GM18868 (cell line): ENCODE measurements at regions not wholly inside any gene's neighbourhood (a gene's known extent, or its start where the extent isn't known, plus 50 kb on each side); places are given as distances from the start of the nearest gene placed in this dataset.
A peak's percentile ranks its signal among the peaks of the same experiment; 100 is the strongest.

ENCODE experiments used
- ATAC-seq: cut with Tn5 transposase; IDR thresholded peaks from one replicate; pipeline ENCODE4 v1.9.1; 2021; ENCODE audit warnings: mild to moderate bottlenecking, moderate library complexity; ENCODE audit not compliant: unreplicated experiment

DNA sequence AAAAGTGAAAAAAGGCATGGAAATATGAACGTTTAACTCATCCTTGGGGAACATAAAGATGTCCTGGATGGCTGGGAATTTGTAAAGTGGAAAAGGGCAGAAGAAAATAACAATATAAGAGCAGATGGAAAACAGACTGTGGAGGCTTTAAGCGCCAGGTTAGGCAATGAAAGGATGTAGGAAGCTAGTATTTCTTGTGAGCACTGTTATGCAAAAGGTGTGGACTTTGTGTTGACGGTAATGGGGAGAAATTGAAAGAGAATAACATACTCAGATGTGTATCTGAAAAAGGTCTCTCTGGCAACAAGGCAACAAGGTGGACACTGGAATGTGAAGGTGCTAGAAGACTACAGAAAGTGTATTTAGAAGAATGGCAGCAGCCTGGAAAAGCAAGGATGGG lies 411.8 kb downstream of the PLPP3 start:
- no peak for ATAC-seq

DNA sequence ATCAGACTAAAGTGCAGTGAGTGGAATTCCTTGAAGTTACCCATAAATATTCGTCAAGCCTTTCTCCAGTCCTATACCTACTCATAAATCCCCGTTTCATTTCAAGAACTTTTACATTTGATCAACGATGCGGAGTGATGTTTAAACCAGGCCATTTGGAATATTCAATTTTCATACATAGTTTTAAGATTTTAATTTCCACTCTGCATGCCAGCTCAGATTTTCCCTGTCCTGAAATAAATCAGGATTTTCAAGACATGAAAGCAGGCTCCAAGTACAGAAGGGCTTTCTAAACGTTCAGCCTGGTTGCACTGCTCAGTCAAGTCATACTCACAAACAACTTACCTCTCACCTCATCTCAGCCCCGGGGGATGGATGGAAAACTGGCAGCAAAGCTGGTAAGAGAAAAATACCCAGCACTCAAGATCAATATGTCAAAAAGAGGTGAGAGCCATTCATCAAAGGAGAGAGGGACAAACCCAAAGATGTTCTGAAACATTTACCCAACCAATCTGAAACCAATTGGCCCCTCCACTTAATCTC lies 418.5 kb downstream of the PLPP3 start:
- no peak for ATAC-seq

DNA sequence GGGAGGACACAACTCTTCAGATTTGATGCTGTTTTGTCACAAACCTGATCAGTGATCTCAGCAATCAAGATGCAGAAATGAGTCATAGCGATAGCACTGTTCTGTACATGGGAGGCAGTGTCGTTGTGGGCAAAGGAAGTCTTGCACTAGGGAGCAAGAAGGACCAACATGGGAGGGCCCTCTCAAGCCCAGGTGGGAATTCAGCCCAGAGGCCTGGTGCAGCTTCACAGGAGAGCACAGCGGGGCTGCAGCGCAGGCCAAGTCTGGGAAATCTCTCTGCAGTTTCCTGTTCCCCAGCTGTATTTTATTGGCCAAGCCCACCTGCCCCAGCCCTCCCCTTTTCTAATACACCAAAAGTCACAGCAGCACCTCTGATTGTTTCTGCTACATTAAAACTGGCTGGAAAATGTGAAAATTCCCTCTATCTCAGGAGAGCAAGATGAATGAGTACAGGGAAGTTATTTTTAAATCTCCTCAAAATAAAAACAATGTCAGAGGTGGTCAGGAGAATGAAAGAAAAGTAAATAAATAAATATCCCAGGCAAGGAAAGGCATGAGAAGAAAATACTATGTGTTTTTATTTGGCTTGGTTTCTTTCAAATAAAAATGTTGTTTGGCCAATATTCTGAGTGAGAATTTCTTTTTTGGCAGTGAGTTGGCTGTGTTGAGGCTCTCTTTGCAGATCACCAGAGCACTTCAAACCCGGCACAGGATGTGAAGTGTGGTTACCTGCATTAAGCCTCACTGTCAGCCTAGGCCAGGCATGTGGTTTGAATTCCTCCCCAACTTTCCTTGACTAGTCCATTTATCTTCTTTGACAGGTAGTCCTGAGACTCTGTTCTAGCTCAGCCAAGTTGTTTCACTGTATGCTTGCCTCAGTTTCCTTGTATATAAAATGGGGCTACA lies 422.1 kb downstream of the PLPP3 start:
- no peak for ATAC-seq

DNA sequence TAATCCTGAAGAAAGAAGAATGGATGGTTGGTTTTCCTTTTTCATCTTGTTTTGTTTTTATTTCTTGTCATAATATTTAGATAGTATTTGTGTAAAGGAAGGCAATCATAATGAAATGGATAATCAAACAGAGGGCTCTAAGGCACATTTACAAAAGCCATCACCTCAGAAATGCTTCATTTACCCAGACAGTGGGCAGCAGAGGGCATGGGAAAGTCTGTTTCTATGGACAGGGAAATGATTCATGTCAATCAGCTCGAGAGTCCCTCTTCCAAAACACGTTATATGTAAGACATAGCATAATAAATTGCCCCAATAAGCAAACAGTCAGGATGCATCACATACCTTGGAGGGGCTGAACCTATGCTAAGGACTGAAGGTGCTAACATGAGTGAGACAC lies 426.1 kb downstream of the PLPP3 start:
- no peak for ATAC-seq

DNA sequence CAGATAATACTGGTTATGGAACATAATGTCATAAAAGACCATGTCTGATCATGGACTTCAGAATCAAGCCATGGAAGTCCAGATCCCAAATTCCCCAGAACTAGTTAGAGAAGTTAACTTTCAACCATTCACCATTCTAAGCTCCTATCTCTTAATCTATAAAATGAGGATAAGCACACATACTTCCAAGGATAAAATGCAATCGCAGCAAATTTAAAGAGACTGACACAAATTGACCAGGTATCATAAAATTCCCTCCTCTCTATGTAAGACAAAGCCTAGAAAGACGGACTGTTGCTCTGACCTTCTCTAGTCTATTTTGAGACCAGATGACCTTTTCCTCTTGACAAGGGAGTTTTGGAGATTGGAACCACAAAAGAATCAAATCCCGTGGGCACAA lies 426.7 kb downstream of the PLPP3 start:
- no peak for ATAC-seq

DNA sequence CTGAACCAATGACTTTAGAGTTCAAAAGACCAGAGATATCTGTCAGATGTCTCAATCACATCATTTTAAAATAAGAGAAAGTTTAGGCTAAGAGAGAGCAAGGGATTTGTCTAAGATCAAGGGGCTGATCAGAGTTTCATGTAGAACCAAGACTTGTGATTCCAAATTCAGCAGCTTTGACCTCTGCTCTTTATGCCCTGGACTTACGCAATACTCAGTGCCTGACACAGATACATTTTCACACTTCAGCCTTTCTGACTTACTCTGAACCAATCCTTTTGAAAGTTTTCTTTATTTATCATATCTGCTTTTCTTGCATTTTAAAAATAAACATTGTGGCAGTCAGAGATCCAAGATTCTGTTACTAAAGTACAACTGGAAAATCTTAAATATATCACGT lies 428.0 kb downstream of the PLPP3 start:
- ATAC-seq: no peak

DNA sequence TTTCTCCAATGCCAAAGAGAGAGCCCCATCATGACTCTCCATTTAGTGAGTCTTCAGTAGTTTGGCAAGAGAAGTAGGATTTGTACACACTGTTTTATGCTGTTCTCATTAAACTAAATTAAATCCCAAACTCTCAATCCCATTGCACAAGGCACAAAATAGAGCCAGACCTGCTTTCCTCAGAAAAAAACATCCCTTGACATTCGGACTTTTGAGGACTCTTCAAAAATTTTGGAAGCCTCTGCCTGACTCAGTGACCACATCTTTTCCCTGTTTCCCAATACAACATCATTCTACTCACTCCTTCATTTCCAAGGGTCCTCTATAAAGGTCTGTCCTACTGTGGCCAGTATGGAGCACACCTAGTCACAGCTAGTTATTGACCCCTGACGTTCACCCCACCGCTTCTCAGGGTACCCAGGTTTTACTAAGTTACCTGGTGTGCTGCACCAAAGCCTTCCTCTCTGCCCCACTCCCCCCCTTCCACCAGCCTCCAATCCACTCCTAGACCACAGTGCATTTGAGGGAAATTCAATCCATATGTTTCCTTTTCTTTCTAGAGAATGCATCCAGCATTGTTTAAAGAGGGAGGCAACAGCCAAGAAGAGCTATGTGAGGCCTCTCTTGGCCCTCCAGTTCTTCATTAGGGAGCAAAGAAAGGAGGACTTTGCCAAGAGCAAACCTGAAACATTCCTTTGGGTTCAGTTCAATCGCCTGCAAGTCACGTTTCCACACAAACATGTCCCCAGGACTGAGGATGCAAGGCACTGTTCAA lies 428.7 kb downstream of the PLPP3 start:
- no peak for ATAC-seq

DNA sequence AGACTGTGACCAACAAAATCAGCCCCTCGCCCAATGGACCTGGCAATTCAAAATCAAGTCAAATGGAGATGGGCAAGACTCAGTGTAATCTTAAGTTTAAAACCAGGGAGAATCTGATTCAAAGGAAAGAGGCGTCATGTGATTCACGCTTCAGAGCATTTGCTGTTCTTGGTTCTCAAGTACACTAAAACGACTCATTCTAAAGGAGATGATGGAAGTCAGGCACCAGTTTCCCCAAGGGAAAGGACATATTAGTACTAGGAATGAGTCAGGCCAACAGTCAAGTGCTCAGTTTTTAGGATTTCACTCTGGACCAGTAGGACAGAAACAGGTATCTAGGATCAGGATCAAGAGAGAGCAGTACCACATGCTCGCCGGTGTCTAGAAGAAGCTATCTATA lies 429.6 kb downstream of the PLPP3 start:
- no peak for ATAC-seq

DNA sequence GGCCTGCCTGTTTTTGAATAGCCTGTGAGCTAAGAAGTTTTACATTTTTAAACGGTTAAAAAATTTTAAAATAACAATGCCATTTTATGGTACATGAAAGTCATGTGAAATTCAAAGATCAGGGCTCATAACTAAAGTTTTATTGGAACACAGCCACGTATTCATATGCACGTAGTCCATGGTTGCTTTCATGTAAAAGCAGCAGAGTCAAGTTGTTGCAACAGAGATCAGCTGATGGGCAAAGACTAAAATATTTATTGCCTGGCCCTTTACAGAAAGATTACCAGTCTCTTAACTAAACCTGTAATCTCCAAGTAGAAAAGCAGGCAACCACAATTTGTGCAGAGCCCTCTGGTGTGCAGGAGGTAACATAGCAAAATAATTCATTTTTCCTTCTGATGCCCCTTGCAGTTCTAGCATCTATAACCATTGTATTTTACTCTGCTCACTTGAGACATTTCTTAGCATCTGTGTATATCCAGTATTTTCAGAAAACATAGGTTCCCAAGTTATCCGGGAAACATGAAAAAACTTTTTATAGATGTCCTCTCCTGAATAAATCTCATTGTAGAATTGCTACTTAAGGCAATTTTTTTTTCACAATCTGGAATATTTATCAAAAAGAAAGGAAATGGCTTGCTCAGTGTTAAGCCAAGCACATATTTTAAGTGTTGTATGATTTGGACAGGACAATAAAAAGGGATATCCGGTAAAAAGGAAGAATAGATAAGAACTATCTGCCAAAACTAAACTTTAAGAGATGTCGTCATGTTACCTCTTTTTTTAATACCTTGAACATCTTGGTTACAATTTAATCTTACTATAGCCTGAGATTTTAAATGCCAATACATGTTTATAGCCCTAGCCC lies 430.8 kb downstream of the PLPP3 start:
- no peak for ATAC-seq

DNA sequence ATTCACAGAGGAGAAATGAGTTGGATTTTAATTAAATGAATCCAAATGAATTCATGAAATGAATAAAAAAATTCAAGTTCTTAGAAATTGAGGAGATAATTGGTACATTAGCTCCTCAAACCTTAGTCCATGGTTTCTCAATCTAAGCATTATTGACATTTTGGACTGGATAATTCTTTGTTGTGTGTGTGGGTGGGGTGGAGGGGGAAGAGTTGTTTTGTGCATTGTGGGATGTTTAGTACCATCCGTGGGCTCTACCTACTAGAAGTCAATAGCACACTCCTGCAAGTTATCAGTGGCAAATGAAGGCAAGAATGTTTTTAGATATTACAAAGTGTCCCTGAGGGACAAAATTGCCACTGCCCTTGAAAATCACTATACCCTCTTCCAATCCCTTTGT lies 431.9 kb downstream of the PLPP3 start:
- ATAC-seq: no peak

DNA sequence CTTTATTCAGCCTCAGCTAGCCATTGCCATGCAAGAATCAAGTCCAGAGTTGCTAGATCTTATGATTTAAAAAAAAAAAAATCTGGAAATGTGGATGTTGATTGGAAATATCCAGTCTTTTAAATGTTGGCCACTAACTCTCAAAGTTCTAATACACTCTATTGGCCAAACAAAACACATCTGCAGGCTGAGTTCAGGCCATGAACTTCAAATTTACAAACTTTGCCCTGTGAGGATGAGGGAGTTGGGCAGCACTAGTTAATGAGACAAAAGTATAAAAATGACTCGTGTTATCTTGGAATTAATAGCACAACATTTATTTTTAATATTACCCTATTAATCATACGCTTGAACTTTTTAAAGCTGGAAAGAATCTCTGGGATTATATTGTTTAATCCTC lies 432.3 kb downstream of the PLPP3 start:
- no peak for ATAC-seq

DNA sequence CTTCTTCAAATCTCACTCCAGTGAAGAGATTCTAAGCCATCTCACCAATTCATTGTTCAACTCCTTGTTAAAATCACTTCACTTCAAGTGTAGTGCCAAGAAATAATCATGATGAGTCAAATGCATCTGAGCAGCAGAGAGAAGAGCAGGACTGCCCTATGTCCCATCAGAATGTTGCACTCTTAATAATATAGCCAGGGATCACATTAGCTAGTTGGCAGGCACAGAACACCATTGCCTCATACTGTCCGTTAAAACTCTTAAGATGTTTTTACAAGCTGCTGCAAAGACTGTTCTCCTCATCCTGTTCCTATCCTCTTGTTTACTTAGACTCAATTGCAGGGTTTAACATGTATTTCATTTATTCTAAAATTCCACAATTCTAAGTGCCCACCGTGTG lies 432.9 kb downstream of the PLPP3 start:
- ATAC-seq: no peak

DNA sequence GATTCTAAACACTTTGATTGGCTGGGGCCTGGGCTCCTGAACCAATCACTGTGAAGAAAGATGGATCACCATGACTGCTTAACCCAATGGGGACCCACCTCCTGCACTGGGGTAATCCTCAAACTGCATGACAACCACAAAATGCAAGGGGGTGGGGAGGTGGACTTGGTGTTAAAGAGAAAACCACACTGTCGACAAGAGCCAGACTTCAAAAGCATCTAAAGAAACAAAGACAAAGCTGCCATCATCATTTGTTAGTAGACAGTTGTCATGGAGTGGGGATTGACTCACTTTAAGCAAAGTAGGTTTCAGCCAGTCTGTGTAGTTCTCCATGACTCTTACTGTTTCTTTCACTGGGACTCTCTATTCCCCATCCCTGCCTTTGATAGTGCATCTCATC lies 433.8 kb downstream of the PLPP3 start:
- ATAC-seq: no peak

DNA sequence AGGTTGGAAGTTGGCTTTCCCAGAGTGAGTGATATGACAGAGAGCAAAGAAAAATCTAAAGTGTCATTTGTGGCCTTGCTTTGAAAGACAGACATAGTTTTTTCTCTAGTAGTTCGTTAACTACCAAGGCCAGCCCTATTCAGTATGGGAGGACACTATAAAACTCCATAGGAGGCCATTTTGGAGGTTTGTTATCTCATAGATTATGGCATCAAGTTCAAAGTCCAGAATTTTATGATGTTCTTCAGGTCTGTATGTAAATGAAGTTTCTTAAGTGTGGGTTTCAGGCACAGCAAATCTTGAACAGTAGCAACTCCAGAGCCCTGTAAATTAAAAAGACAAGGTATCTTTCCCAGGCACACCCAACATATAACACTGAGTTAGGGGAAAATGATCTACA lies 437.1 kb downstream of the PLPP3 start:
- no peak for ATAC-seq

DNA sequence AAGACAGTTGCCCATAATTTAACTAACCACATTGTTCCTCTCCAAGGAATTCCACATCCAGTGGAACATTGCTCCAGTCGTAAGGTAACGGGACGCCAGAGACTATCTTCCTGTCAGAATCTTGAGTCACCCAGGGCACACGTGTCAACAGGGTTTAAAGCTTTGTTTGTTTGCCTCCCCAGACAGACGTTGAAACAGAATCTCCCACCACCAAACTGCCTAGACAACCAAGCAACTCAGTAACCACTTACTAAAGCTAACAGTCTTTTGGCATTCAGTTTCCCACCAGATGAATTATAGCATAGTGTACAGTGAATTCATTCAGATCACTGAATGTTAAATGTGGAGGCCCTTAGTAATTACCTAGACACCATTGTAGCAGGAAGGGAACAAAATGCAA lies 439.5 kb downstream of the PLPP3 start:
- no peak for ATAC-seq

DNA sequence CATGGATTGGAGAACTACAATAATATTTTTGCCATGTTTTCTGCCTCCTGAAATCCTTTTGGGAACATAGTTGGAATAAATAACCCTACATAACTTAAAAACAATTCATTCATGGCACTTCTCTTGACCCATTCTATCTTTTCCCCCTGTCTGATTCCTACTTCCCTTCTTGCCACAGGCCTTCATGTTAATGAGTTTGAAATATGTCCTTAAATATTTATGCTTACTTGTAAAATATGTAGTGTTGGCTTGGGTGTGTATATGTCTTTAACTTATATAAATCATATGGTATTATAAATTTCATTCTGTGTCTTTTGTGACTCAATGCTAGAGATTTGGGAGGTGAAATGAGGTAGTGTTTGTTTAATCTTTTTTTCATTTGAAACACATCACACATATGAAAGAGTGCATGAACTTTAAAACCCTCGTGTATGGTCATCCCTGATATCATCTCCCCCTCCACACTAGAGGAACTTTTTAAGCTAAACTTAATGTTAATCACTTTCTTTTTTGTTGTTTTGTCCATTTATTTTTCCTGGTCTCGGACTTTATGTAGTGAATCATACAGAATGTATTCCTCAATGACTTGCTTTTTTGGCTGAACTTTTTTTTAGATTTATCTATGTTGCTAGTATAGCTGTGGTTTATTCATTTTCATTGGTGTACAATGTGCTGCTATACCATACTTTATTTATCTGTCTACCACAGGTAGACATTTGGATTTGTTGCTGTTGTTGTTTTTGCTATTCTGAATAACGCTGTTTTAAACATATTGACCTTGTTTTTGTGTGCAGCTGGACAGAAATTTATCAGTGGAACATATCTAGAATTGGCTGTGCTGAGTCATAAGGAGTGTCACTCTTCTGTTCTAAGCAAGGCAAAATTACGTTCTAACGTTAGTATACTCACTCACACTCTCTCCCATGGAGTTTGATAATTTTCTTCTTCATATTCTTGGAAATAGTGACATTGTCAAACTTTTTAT lies 441.6 kb downstream of the PLPP3 start:
- no peak for ATAC-seq

DNA sequence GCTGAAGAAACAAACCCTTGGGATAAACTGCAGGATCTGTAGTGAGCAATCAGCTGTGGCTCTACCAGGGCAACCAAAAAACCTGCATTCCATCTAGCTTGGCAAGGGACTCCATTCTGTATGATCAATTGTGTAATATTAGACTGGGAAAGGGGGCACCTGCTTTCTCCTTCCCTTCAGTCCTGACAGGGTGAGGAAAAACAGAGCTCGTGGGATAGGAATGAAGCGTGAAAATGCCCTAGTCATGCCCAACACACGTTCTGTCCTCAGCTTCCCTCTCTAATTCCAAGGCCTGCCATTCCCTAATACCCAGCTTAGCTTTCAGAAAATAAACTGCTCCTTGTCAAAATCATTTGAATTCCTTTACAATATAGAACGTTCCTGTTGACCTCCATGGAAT lies 442.3 kb downstream of the PLPP3 start:
- no peak for ATAC-seq

DNA sequence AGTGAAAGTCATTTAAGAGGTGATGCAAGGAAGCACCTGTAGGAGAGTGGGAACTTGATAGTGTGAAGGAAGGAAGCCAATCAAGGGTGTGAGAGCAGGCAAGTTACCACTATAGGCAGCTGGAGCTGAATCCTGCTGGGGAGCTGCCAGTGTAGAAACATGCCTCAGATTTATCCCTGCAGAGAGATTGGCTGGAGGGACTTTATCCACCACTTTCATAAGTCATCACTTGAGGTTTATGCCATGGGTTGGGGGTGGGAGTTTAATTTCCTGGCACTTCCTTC lies 443.6 kb downstream of the PLPP3 start:
- ATAC-seq: peak; percentile 10

DNA sequence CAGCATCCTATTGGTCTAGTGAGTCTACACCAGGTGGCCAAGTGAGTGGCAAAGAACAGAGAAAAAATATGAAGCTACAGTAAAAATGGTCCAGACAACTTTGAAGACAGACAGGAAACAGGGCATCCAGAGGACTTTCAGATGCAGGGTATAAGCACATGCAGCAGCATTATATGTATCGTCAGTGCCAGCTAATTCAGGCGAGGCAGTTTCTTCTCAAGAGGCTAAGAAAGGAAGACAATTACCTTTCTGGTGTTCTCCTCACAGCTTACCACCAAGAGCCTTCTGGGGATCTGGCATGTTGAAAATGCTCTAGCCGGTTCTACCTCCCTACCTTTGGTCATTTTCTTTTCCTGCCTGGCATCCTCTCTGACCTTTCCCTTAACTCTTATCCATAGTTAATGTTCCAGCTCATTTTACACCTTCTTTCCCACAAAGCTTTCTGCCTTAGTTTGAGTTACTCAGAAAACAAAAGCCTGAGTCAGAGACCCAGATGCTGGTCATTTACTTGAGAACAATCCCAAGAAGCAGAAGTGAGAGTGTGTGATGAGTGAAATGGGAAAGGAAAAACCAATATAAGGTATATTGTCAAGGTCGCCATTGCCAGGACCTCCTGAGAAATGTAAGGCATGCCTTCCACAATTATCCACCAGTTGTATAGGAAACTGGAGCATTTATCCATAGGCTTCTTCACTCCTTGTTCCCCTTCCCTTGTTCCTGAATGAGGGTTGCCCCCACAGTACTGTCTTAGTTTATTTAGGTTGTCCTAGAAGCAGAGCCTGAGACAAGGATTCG lies 444.1 kb downstream of the PLPP3 start:
- peak; percentile 76 for ATAC-seq
